HCT116 (cell line): ENCODE measurements at regions not wholly inside any gene's neighbourhood (a gene's known extent, or its start where the extent isn't known, plus 50 kb on each side); places are given as distances from the start of the nearest gene placed in this dataset.

Source experiments
- ELF1 ChIP-seq: IDR thresholded peaks from 2 replicates; pipeline ENCODE4 v1.6.1; 2012; ENCODE audit warnings: low read depth, borderline replicate concordance
- EZH2 ChIP-seq: fragments of 200-600 bp; sonication (generic); IDR thresholded peaks from 2 replicates; pipeline ENCODE4 v1.6.1; 2017; ENCODE audit warnings: antibody characterized with exemption, mixed run types
- EZH2phosphoT487 ChIP-seq: fragments of 200-600 bp; IDR thresholded peaks from 2 replicates; pipeline ENCODE4 v1.6.1; 2018; ENCODE audit warnings: antibody characterized with exemption, borderline replicate concordance
- JUND ChIP-seq: IDR thresholded peaks from 2 replicates; pipeline ENCODE4 v1.6.1; 2012
- POLR2A ChIP-seq: IDR thresholded peaks from 2 replicates; pipeline ENCODE4 v1.7.0; 2011; ENCODE audit warnings: borderline replicate concordance; ENCODE audit not compliant: insufficient read depth, insufficient read length; ENCODE audit errors: extremely low read depth
- POLR2AphosphoS5 ChIP-seq: IDR thresholded peaks from 2 replicates; pipeline ENCODE4 v1.6.1; 2011; ENCODE audit warnings: mild to moderate bottlenecking, low read depth, low read length, moderate library complexity
- RAD21 ChIP-seq: IDR thresholded peaks from 2 replicates; pipeline ENCODE4 v1.6.1; 2012; ENCODE audit warnings: low read depth, mild to moderate bottlenecking
- SP1 ChIP-seq: IDR thresholded peaks from 2 replicates; pipeline ENCODE4 v1.6.1; 2012; ENCODE audit warnings: low read depth
- YY1 ChIP-seq: IDR thresholded peaks from 2 replicates; pipeline ENCODE4 v1.6.1; 2011; ENCODE audit warnings: low read length, low read depth, moderate library complexity, mild to moderate bottlenecking; ENCODE audit not compliant: insufficient replicate concordance; ENCODE audit errors: extremely low read depth
- ZNF274 ChIP-seq: fragments of 200-500 bp; sonication (Bioruptor generic); IDR thresholded peaks from 2 replicates; pipeline ENCODE4 v1.6.1; 2014; ENCODE audit warnings: mild to moderate bottlenecking, low read depth, low read length, inconsistent platforms
- TF ChIP-seq, protein P1 (sequence below): IDR thresholded peaks from 2 replicates; pipeline ENCODE4 v1.6.1; 2012
- TF ChIP-seq, protein P2 (sequence below), 3 experiments: fragments of 200-600 bp in 1 of 3; sonication (generic) in 1 of 3; IDR thresholded peaks in 2 of 3; conservative IDR thresholded peaks in 1 of 3; 2 replicates each; pipeline ENCODE4 v1.5.1; 2012 to 2017; ENCODE audit warnings: low read depth in 2 of 3, low read length in 2 of 3, antibody characterized with exemption in 1 of 3, borderline replicate concordance in 1 of 3, control low read depth in 1 of 3, mild to moderate bottlenecking in 1 of 3, mixed read lengths in 1 of 3, mixed run types in 1 of 3, moderate library complexity in 1 of 3; ENCODE audit not compliant: insufficient read depth in 1 of 3
- TF ChIP-seq, protein P3 (sequence below): IDR thresholded peaks from 2 replicates; pipeline ENCODE4 v1.6.1; 2012

DNA sequence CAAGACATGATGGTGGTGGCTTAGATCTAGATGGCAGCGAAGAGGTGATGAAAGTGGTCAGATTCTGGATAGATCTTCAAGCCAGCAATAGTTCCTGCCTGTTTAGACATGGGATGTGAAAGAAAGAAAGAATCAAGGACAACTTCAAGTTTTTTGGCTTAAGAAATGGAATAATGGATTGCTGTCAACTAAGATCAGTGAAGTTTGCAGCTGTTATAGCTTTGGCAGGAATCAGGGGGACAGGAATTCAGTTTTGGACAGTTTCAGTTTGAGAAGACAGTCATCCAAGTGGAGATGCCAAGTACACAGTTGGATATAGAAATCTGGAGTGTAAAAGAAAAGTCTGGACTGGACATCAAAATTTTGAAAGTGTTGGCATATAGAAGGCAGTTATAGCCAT, 283.7 kb upstream of the PKDCC start:
- TF ChIP-seq POLR2A: no peak
- TF ChIP-seq, protein P1, sequence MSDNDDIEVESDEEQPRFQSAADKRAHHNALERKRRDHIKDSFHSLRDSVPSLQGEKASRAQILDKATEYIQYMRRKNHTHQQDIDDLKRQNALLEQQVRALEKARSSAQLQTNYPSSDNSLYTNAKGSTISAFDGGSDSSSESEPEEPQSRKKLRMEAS: no peak
- TF ChIP-seq, protein P2, sequence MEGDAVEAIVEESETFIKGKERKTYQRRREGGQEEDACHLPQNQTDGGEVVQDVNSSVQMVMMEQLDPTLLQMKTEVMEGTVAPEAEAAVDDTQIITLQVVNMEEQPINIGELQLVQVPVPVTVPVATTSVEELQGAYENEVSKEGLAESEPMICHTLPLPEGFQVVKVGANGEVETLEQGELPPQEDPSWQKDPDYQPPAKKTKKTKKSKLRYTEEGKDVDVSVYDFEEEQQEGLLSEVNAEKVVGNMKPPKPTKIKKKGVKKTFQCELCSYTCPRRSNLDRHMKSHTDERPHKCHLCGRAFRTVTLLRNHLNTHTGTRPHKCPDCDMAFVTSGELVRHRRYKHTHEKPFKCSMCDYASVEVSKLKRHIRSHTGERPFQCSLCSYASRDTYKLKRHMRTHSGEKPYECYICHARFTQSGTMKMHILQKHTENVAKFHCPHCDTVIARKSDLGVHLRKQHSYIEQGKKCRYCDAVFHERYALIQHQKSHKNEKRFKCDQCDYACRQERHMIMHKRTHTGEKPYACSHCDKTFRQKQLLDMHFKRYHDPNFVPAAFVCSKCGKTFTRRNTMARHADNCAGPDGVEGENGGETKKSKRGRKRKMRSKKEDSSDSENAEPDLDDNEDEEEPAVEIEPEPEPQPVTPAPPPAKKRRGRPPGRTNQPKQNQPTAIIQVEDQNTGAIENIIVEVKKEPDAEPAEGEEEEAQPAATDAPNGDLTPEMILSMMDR (IDR thresholded peaks at IDR 0.05 in 2 of 3, conservative IDR thresholded peaks at IDR 0.05 in 1 of 3; ENCODE audit: borderline replicate concordance in 1 of 3, insufficient read depth in 1 of 3, low read depth in 2 of 3, low read length in 2 of 3): no peak
- no peak for TF ChIP-seq POLR2AphosphoS5
- TF ChIP-seq EZH2: no peak
- TF ChIP-seq YY1: no peak
- no peak for TF ChIP-seq EZH2phosphoT487
- TF ChIP-seq JUND: no peak
- TF ChIP-seq ELF1: no peak
- TF ChIP-seq, protein P3, sequence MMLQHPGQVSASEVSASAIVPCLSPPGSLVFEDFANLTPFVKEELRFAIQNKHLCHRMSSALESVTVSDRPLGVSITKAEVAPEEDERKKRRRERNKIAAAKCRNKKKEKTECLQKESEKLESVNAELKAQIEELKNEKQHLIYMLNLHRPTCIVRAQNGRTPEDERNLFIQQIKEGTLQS: no peak
- TF ChIP-seq ZNF274: no peak
- TF ChIP-seq SP1: no peak
- no peak for TF ChIP-seq RAD21
